ENCODE measurements at regions not wholly inside any gene's neighbourhood (a gene's known extent, or its start where the extent isn't known, plus 50 kb on each side); places are given as distances from the start of the nearest gene placed in this dataset.

- no peak for TF ChIP-seq CTCF (IDR thresholded peaks at IDR 0.05; ENCODE audit: low read depth, low read length, missing control alignments)
- DNase-seq = no peak
- no peaks in the 10 kb centered on the region for H3K36me3 ChIP-seq (replicated peaks)
- in situ Hi-C loops (cut with HindIII; ENCODE audit: low pct_ligation_motif_present, low sequenced_read_pairs) = no loop called here
- no peak overlapping the region for H3K27ac ChIP-seq
- no peaks in the 10 kb centered on the region for H3K27me3 ChIP-seq (replicated peaks)
- H3K4me3 ChIP-seq (ENCODE audit: low read depth, low read length) = no peak overlapping the region
These were observed 359.9 kb upstream of the DCC start for GRCh38 chr18:51980101-51980500.

- in situ Hi-C loops (cut with HindIII; ENCODE audit: low pct_ligation_motif_present, low sequenced_read_pairs) = no loop called here
- no peak for TF ChIP-seq CTCF (IDR thresholded peaks at IDR 0.05; ENCODE audit: low read depth, low read length, missing control alignments)
These were observed 351.7 kb upstream of the DCC start for GRCh38 chr18:51988277-51988676.

GRCh38 chr18:51997129-51997528 lies 342.9 kb upstream of the DCC start:
- DNase-seq = no peak
- Histone ChIP-seq H3K27me3 (replicated peaks) (no peaks in the 10 kb centered on the region), H3K27ac (no peak overlapping the region), H3K36me3 (replicated peaks) (no peaks in the 10 kb centered on the region), H3K4me3 (ENCODE audit: low read depth, low read length) (no peak overlapping the region)
- TF ChIP-seq CTCF (IDR thresholded peaks at IDR 0.05; ENCODE audit: low read depth, low read length, missing control alignments) = no peak
- in situ Hi-C loops (cut with HindIII; ENCODE audit: low pct_ligation_motif_present, low sequenced_read_pairs) = no loop called here

More at GRCh38 chr18:51988277-51988676, 351.7 kb upstream of the DCC start:
- H3K4me3 ChIP-seq (ENCODE audit: low read depth, low read length) = no peak overlapping the region
- H3K36me3 ChIP-seq (replicated peaks) = no peaks in the 10 kb centered on the region
- no peak overlapping the region for H3K27ac ChIP-seq
- DNase-seq = no peak
- H3K27me3 ChIP-seq (replicated peaks) = no peaks in the 10 kb centered on the region

GRCh38 chr18:51998066-51998465 lies 341.9 kb upstream of the DCC start:
- TF ChIP-seq CTCF (IDR thresholded peaks at IDR 0.05; ENCODE audit: low read depth, low read length, missing control alignments) = no peak
- no peak for DNase-seq
- Histone ChIP-seq H3K4me3 (ENCODE audit: low read depth, low read length) (no peak overlapping the region), H3K27ac (no peak overlapping the region), H3K36me3 (replicated peaks) (no peaks in the 10 kb centered on the region), H3K27me3 (replicated peaks) (no peaks in the 10 kb centered on the region)
- in situ Hi-C loops (cut with HindIII; ENCODE audit: low pct_ligation_motif_present, low sequenced_read_pairs) = no loop called here

- H3K27ac ChIP-seq = no peak overlapping the region
- no peaks in the 10 kb centered on the region for H3K27me3 ChIP-seq (replicated peaks)
- in situ Hi-C loops (cut with HindIII; ENCODE audit: low pct_ligation_motif_present, low sequenced_read_pairs) = no loop called here
- TF ChIP-seq CTCF (IDR thresholded peaks at IDR 0.05; ENCODE audit: low read depth, low read length, missing control alignments) = no peak
- H3K4me3 ChIP-seq (ENCODE audit: low read depth, low read length) = no peak overlapping the region
- no peaks in the 10 kb centered on the region for H3K36me3 ChIP-seq (replicated peaks)
- DNase-seq = no peak
These were observed 341.3 kb upstream of the DCC start for GRCh38 chr18:51998711-51999110.

- H3K27me3 ChIP-seq (replicated peaks) = no peaks in the 10 kb centered on the region
- no peak overlapping the region for H3K27ac ChIP-seq
- H3K4me3 ChIP-seq (ENCODE audit: low read depth, low read length) = no peak overlapping the region
- no peaks in the 10 kb centered on the region for H3K36me3 ChIP-seq (replicated peaks)
- no peak for DNase-seq
- in situ Hi-C loops (cut with HindIII; ENCODE audit: low pct_ligation_motif_present, low sequenced_read_pairs) = no loop called here
- TF ChIP-seq CTCF (IDR thresholded peaks at IDR 0.05; ENCODE audit: low read depth, low read length, missing control alignments) = no peak
These were observed 340.6 kb upstream of the DCC start for GRCh38 chr18:51999351-51999750.

Data from brain microvascular endothelial cell (primary cell).